Fibroblast of the aortic adventitia (primary cell): ENCODE measurements at regions not wholly inside any gene's neighbourhood (a gene's known extent, or its start where the extent isn't known, plus 50 kb on each side); places are given as distances from the start of the nearest gene placed in this dataset.

ENCODE experiments used
- DNase-seq: peaks from one replicate; pipeline ENCODE4 v3.0.0-alpha.2; 2010; ENCODE audit warnings: low read depth
- H3K4me3 ChIP-seq: 2 replicates; pipeline ENCODE4 v1.5.1; 2011; ENCODE audit warnings: low read depth, mild to moderate bottlenecking, control low read depth, low read length, moderate library complexity
- CTCF ChIP-seq: IDR thresholded peaks from 2 replicates; pipeline ENCODE4 v1.5.1; 2011; ENCODE audit warnings: mild to moderate bottlenecking, low read length, control low read depth, inconsistent platforms; ENCODE audit not compliant: insufficient read depth

GRCh38 chr7:28246921-28247461 is 66.4 kb upstream of the JAZF1 start:
- DNase-seq: no peak
- TF ChIP-seq CTCF: no peak
- H3K4me3 ChIP-seq: no peak overlapping the region

- no peak for TF ChIP-seq CTCF
- no peak overlapping the region for H3K4me3 ChIP-seq
- no peak for DNase-seq
Observed at GRCh38 chr7:28258240-28258639, 77.6 kb upstream of the JAZF1 start.

GRCh38 chr7:28260969-28261368 is 80.4 kb upstream of the JAZF1 start:
- DNase-seq: no peak
- TF ChIP-seq CTCF: no peak
- no peak overlapping the region for H3K4me3 ChIP-seq

- TF ChIP-seq CTCF: no peak
- H3K4me3 ChIP-seq: no peak overlapping the region
- no peak for DNase-seq
Observed at GRCh38 chr7:28263622-28264271, 83.2 kb upstream of the JAZF1 start.

- no peak for DNase-seq
Observed at GRCh38 chr7:28266402-28266801, 85.8 kb upstream of the JAZF1 start.

GRCh38 chr7:28267012-28267411 is 86.4 kb upstream of the JAZF1 start:
- DNase-seq: no peak
- no peak overlapping the region for H3K4me3 ChIP-seq
- no peak for TF ChIP-seq CTCF

More at GRCh38 chr7:28266402-28266801, 85.8 kb upstream of the JAZF1 start:
- H3K4me3 ChIP-seq: no peak overlapping the region
- no peak for TF ChIP-seq CTCF
